ENCODE measurements at regions not wholly inside any gene's neighbourhood (a gene's known extent, or its start where the extent isn't known, plus 50 kb on each side); places are given as distances from the start of the nearest gene placed in this dataset.
"Not testable (repeated sequence)": the region's sequence is repeated elsewhere in the genome, so short reads cannot be mapped to it uniquely, and the experiment has no call there.

DNA sequence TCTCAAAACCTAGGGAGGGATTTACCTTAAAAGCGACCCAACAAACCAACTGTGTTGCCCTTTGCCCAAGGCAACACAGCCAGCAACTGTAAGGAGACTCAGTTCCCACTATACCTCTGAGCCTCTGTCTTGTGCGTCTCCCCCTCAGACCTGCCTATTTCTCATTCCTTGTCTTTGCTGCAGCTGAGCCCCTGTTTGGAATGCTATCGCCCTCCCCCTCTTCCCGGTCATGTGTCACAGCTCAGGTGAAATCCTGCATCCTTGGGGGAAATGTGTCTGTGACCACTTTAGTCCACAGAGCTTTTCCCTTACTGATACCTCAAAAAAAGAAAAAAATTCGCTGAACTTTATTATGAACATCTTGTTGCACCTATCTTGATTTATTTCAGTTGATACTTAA is 52.0 kb upstream of the LRIG1 start:
- no peak for DNase-seq

DNA sequence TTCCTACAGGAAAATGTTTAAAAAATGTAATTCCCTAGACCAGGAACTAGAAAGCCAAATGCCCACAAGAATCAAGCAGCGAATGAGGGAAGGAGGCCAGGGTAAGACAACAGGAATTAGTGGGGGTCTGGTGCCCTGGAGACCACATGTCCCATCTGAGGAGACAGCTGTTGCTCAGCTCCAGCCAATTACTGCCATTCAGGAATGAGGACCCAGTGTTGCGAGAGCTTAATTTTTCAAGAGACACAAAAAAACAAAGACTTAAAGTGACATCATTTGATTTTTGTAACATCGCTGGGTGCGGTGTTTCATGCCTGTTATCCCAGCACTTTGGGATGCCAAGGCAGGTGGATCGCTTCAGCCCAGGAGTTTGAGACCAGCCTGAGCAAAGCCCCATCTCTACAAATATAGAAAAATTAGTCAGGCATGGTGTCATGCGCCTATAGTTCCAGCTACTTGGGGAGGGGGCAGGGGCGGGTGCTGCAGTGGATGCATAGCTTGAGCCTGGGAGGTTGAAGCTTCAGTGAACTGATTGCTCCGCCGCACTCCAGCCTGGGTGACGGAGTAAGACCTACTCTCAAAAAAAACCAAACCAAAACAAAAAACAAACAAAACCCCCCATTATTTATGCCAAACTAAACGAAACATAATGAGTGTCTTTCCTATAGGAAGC is 52.8 kb upstream of the LRIG1 start:
- DNase-seq, result no peak

DNA sequence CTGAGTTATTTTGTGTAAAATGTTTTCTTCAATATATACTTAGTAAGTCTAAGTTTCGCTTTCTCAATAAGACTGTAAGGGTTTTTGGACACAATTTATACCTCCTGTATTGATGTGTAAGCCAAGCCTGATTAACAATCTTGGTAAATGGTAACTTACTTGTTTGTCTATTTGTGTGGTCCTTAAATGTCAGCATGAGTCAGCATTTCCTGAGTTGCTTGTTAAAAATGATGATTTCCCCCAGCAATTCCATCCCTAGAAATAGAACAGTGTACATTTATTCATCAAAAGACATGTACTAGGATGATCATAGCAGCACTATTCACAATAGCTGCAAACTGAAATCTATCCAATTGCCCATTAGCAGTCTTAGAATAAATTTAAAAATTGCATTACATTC is 53.4 kb upstream of the LRIG1 start:
- DNase-seq, result no peak

DNA sequence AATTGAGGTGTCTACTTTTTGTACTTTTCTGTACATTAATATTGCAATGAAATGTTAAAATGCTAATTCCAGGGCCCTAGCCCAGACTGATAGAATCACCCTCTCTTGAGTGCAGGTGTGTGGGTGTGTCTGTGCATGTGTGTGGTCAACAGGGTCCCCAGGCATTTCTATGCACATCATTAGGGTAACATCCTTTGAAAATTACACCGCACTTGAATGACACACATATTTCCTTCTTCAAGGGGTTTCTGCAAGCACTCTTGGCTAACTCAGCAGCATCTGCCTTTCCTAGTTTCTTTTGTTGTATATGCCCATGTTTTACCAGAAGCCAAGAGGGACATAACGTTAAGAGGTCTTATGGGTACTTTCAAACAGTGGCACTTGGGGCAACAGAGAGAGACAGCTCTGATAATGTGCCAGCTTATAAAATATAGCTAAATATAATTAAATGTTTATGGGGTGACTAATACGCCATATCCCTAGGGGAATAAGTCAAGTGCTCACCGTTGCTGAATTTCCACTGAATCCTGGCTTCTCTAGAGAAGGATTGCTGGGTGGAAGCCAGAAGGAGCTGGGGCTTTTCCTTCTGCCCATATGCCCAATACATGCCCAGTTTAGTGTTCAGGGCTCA is 54.5 kb upstream of the LRIG1 start:
- DNase-seq, result no peak

DNA sequence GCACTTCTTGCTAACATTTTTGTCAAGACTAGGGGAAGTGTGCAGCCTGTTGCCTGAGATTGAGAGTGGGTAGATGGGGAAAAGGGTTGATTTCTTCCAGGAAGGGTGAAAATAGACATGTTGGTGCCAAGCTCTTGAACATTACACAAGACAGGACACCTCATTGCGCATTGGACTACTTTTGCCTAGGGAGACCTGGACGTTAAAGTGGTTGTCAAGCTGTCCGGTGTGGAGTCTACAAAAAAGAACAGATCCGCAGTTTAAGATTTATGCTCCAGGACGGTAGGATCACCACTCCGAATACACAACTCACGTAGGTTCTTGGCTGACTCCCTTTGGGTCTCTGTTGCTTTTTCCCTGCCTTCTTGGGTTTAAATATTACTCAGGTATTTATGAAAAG is 56.3 kb upstream of the LRIG1 start:
- no peak for DNase-seq

DNA sequence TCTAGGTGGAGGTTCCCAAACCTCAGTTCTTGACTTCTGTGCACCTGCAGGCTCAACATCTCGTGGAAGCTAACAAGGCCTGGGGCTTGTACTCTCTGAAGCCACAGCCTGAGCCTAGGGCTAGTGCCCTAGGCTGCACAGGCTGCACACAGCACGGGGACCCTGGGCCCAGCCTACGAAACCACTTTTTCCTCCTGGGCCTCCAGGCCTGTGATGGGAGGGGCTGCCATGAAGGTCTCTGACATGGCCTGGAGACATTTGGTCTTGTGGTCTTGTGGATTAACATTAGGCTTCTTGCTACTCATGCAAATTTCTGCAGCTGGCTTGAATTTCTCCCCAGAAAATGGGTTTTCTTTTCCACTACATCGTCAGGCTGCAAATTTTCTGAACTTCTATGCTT is 59.1 kb upstream of the LRIG1 start:
- not testable (repeated sequence) for DNase-seq

DNA sequence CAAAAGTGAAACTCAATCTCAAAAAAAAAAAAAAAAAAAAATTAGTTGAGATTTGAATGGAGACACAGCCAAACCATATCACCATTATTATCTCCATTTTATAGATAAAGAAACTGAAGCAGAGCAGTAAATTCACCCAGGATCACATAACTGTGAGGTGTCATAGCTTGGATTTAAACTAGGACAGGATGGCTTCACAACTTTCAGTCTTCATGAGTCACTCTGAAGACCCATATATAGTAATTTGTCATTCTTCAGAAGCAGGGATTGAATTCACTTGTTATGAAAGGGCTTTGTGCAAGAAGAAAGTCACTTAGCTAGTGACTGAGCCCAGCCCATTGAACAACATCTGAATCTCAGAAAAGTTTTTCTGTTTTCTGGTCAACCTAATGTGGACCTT is 60.5 kb upstream of the LRIG1 start:
- DNase-seq, result no peak

DNA sequence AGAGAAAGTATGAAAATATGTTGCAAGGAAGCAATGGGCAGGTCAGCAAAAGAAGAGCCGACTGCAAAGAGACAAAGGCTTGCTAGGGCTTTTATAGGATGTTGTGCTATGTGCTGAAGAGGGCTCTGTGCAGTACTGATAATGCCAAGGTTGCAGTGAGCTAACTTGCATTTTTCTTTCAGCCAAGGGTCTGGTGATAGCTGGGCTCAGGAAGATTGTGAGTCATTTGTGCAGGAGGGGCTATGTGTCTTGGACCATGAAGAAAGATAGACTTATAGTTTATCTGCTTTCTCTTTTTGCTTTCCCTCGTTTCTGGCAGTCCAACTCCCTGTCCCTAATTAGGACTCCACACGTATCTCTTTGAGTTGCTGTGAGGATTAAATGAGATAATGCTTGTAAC is 64.5 kb upstream of the LRIG1 start:
- DNase-seq, result no peak

DNA sequence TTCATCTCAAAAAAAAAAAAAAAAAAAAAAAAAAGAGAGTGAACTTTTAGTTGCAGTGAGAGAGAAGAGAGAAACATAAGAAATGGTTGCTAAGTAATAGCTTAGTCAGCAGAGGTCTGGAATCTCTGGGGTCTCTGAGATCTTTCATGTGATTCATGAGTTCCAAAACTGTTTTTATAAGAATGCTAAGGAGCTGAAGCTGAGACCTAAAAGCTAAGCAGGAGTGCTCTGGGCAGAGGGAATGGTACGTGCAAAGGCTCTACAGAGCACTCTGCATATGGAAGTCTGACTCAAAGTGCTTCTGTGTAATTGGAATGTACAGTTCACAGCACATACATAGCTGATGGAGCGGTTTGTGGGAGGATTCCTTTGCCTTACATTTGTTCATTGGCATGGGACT is 66.3 kb upstream of the LRIG1 start:
- no peak for DNase-seq

DNA sequence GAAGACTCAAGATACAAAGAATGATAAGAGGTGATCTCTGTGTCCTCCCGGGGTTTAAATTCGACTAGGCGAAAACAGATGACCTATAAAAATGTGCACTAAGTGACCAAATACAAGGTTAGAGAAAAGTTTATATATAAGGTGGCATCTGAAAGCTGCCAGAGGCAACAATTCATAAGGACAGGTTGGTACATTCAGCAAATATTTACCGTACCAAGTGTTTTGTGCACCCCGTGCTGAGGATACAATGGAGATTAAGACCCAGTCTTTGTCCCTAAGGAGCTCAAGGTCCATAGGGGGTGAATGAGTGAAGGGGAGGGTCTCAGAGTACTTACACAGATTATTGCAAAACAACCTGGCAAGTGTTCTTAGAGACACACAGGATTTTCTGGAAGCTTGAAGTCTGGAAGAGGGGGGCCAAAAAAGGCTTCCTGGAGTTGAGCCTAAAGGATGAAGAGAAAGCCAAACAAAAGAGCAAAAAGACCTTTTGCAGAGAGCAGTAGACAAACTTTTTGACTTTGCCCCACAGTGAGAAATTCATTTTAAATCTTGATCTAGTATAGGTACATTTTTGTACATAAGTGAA is 71.4 kb upstream of the LRIG1 start:
- DNase-seq, result no peak

DNA sequence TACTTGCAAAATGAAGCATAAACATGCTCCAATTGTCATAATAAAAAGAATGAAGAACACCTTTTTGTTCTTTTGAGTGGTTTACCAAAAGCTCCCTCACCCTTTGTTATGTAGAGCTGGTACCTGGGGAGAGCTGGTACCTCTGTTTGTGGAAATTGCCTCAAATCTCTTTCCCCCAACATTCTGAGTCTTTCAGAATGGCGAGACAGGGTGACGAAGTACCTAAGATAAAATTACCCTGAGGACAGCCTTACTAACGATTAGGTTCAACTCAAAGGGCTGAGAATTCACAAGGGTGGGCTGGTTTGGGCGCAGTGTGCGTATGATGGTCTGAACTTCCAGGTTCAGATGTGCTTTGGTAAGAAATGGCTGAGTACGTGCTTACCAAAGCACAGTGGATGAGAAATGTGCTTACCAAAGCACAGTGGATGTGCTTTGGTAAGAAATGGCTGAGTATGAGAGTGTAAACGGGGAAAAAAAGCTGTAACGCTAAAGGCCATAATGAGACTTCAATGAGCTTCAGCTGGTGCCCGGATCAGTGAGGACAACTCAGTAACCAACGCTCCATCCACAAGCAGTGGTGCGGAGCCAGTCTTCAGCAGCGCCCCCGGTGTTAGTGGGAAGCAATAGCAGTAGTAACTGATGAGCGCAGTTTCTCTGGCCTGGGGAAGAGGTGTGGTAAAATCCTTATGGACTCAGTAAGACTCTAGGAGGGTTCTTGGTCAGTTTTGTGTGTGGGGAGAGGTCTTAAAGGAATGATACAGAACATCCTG is 72.3 kb upstream of the LRIG1 start:
- DNase-seq, result peak in 1 of 2 experiments; percentile 14

DNA sequence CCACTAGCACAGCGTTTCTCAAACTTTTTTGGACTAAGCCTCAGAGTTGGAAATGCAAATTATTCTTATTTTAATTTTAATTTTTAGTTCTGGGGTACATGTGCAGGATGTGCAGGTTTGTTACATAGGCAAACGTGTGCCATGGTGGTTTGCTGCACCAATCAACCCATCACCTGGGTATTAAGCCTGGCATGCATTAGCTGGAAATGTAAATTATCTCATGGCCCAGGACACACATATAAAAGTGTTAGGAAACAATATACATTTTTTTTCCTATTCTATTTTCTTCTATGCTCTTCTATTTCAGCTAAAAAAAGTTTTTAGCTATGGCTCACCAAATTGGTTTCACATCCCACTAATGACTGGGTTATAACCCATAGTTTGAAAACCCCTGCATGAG is 73.3 kb upstream of the LRIG1 start:
- DNase-seq, result no peak

DNA sequence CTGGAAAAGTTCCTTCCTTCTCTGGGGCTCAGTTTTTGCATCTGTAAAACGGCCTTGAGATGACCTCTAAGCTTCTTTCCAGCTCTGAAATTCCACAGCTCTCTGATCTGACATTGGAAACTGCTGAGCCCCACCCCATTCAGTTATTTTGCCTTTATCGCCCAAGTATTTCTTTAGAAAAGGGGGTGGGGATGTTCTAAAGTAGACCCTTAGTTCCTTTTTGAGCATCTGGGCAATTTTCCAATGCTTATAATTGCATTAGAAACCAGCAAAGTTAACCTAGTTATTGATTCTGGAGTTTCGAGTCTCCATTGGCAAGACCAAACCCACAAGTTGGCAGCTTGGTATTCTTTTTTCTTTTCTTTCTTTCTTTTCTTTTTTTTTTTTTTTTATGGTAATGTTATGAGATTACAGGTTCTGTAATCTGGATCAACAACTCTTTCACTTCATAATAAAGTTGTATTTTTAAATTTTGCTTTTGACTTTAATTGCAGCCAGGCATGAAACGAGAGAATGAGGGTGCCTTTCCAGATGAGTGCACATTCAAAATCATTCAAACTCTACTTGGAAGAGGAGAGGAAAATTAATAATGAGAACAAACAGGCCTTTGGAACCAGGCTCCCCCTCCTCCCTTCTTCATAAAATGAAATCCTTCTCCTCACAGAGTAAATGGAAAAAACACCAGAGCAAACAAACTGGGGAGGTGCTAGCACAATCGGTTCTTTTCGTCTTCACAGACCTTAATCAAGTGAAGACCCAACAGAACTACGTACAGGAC is 76.8 kb upstream of the LRIG1 start:
- peak; percentile 66 to 79 for DNase-seq

DNA sequence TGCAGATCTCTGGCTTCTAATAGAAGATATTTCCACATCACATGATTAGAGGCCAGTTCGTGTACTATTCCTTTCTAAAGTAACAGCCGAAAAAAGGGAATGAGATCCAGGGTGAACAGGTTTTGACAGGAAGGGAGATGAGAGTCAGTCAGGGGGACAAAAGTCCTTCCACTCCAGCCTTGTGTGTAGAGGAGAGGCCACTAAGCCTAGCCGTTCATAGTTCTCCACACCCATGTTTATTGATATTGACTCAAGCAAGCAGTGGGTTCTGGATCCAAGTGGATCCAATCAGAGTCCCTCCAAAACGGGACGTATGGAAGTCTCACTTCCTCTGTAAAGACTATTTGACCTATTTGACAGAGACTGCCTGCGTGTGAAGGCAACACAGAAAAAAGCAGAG is 80.4 kb upstream of the LRIG1 start:
- DNase-seq, result no peak

DNA sequence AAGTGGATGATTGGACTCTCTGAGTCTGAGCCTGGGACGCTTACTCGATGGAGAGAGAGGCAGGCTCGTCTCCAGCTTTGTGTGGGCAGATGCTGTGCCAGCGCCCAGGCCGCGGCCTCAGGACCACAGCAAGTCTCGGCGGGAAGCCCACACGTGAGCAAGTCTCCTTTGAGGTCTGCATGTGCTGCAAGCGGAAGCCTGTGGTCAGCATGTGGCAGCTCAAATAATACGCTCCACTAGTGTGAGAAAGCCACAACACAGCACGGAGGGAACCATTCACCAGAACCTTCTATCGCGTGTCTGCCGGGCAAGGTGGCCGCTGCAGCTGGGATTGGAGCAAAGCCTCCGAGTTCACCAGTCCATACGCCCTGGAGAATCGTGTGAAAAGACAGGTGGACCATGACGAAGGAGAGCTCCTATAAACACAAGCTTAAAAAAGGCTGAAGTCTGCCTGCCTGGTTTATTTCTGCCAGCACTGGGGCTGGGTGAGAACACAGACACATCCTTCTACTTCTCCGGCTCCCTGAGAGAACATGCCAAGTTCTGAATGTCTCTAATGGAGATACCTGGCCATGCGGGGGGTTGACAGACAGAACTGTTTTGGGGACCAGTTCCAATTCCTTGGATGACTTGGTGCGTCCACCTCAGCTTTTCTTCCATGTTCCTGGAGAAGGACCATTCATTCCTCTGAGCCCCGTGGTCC is 82.0 kb upstream of the LRIG1 start:
- DNase-seq, result no peak

DNA sequence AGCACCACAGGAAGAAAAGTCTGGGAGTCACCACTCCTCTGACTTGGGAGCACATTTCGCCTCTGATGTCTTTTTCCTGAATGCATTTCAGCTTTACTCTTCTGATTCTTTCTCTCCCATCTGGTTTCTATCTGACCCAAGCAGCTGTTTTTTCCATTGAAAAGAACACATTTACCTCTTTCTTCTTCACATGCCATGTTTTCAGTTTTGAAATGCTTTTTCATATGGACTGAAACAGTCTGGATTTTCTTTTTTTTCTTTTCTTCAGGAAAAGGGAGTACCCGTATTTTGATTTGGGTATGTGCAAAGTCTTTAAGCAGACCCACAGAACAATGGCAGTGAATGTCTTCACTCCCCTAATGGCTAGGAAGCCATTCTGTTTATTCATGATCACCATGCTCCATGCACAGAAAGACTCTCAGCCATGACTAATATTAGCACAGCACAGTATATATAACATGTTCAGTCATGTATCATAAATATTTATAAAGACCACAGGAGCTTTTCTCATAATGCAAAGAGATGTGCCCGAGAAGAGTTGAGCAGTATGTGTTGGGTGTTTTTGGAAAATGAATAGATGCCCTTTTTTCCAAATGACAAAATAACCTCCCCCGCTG is 82.7 kb upstream of the LRIG1 start:
- DNase-seq, result no peak

DNA sequence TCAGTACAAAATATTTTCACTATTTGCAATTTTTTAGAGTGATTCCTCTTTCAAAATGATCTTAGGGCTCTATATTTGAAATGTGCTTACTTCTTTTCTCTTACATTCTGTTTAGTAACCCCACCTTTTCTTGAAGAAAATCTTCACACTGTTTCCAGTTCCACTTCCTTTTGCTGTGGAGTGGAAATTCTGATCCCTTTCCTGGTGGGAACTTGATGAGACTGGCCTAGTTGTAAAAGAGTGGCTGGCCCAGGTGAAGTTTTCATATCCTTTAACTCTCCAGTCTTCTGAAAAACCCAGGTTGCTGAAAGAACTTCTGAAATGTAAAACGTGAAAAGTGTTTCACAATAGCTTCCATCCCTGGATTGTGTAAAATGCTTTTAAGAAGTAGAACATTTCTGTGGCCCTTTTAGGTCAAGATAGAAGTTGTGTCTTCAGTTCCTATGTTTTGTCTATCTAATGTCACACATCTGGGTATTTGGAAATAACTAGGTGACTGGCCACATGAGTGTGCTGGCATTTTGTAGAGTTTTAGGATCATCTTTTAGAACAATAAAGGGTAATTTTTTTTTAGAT is 84.8 kb upstream of the LRIG1 start:
- no peak for DNase-seq

DNA sequence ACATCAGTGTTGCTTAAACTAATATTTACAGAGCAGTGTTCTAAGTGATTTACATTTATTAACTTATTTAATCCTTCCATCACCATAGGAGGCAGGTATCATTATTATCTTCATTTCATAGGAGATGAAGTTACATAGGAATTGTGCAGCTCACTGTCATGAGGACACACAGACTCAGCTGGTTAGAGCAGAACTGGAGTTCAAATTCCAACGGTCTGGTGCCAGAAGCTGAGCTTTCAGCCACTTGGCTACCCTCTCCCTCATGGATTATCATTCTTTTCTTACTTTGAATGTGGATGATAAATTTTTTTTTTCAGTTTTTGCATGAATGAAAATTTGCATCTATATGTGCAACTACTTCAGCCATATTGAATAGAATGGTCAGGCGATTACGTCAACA is 86.0 kb upstream of the LRIG1 start:
- DNase-seq, result no peak

DNA sequence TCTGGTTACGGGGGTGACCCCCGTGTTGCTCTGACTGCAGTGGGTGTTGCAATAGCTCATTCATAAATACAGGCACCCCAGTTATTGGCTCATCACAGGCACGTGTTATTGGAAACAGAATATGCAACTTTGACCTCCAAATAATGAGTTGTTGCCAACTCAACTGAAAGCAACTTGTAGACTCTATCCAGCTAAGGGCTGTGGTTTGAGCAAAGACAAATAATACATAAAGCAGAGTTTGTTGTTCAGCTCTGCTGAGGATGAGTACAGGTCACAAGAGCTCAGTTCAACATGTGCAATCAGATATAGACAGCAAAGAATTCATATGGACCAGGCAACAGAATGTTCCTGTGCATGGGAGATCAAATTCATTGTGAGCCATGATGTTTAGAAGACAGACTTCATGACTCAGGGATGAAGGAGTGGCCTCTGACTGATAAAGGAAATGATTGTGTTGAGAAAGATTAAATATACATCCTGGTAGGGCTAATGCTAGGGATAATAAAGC is 87.6 kb upstream of the LRIG1 start:
- DNase-seq, result no peak

DNA sequence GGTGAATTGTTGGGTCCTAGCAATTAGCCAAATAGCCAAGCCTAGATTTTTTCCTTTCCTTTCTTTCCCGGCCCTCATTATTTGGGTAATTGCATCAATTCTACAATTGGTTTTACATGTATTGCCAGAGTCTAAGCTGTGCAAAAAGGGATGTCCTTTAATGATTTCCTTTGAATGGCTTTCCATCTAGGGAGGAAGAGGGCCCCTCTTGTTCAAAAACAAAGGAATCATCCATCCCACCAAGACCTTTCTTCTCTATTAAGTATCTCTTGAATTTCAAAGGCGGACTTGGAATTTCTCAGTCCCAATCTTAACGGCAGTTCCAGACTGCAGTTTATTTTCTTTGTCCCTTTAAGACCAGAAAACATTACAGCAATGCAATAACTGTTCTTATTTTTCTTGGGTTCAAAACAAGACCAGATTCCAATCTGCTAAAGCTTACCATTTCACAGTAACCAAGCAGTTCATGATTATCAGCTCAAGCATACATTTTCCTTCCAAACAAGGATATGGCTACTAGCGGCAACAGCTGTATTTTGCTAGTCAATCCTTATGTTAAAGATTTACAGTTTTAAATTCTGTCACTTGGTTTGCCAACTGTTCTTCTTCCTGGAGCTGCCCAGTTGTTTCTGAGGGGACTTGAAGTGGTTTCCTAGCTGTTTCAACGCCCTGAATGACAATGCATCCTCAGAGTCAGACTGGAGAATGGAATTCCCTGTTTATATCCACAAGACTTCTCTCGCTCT is 91.4 kb upstream of the LRIG1 start:
- DNase-seq, result no peak

All from NCI-H526 (cell line).